ENCODE measurements at regions not wholly inside any gene's neighbourhood (a gene's known extent, or its start where the extent isn't known, plus 50 kb on each side); places are given as distances from the start of the nearest gene placed in this dataset.

- no peak for DNase-seq (ENCODE audit: low read depth)
These were observed 475.0 kb downstream of the TUSC7 start for GRCh38 chr3:117184574-117184973.

- no peak for DNase-seq (ENCODE audit: low read depth)
These were observed 481.7 kb downstream of the TUSC7 start for GRCh38 chr3:117191245-117191644.

DNA sequence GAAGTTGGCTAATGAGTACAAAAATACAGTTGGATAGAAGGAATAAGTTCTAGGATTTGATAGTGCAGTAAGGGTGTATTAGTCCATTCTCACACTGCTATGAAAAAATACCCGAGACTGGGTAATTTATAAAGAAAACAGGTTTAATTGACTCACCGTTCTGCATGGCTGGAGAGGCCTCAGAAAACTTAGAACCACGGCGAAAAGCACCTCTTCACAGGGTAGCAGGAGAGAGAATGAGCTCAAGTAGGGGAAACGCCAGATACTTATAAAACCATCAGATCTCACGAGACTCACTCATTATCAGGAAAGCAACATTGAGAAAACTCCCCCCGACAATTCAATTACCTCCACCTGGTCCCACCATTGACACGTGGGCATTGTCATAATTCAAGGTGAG is 483.3 kb downstream of the TUSC7 start:
- DNase-seq (ENCODE audit: low read depth): no peak

DNA sequence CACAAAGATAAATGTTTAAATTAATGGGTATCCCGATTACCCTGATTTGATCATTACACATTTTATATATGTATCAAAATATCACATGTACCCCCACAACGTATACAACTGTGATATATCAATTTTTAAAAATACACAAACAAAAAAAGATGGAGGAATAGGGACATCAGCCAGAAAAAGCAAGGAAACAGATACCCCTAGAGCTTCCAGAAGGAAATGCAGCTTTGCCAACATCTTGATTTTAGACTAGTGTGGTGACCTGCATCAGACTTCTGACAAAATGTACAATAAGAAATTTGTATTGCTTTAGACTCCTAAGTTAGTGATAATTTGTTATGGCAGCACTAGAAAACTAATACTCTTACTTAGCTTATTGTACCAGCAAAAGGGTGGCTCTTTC is 483.8 kb downstream of the TUSC7 start:
- no peak for DNase-seq (ENCODE audit: low read depth)

DNA sequence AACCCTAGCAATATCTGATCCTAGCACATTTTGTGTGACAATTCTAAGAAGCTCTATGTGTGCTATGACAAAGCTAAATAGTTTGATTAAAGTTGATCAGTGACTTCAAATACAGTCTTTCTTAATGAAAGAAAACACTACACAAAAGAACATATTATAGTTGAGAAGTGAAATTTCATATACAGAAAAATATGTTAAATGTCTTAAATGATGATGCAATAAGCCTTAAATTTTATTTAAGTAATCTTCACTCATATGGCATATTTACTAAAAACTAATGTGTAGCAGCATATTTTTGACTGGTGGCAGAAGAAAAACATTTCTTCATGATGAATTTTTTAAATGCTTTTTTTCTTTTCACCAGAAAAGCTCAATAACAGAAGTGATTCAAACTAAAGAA is 485.5 kb downstream of the TUSC7 start:
- DNase-seq (ENCODE audit: low read depth): no peak

DNA sequence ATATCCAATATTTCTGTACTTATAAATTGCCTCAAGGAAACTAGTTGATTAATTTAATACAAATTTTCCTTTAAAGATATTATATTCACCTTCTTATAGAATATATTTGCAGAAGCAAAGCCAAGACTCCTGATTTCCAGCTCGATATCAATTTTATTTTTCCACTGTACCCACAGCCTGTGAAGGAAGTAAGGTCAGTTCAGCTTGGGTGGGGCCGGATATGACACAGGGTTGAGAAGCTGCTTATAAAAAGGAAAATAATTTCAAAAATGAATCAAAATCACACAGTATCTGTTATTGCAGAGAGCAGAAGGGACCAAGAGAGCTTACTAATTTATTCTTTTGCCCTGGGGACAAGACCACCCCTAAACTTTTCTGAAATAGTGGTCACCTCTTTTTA is 491.4 kb downstream of the TUSC7 start:
- DNase-seq (ENCODE audit: low read depth): no peak

- no peak for DNase-seq (ENCODE audit: low read depth)
These were observed 492.6 kb downstream of the TUSC7 start for GRCh38 chr3:117201901-117202774.

DNA sequence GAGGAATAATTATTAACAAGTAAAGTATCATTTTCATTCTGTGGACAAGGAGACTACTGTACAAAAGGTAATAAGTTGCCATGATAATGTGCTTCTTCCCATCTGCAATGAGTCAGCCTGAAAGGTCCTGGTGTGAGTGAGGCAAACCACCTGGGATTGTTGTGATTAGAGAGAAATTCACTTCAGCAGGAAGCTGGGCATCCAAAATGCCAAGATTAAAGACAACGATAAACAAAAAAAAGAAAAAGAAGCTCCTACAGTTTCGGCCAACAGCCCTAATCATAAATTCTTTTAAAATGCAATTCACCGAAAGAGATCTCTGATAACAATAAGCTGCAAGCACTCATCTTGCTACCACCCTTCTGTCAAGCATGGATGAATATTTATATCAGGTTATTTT is 507.8 kb downstream of the TUSC7 start:
- DNase-seq (ENCODE audit: low read depth): no peak

DNA sequence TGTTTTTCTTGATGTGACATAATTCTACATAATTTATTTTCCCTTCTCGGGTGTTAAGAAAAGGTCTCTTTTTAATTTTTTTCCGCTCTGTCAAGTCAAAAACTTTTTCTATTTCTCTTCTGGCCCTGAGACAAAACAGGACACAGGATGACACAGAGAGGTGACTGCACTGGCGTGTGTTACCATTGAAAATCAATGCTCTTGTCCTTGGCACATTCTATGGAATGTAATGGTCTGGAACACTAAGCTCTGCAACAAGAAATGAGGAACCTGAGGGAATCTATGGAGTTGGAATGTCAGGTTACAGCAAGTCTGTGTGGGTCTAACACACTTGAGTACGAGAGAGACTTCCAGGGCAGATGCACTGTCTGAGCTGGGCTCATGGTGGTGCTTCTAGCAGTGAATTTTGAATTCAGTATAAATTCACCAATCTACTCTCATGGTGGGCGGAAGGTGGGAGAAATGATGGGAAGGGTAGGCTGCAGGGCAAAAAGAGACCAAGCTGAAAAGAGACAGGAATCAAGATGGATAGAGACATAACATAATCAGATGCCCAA is 508.3 kb downstream of the TUSC7 start:
- DNase-seq (ENCODE audit: low read depth): no peak

GRCh38 chr3:117218641-117219048 is 509.1 kb downstream of the TUSC7 start:
- DNase-seq (ENCODE audit: low read depth): no peak

DNA sequence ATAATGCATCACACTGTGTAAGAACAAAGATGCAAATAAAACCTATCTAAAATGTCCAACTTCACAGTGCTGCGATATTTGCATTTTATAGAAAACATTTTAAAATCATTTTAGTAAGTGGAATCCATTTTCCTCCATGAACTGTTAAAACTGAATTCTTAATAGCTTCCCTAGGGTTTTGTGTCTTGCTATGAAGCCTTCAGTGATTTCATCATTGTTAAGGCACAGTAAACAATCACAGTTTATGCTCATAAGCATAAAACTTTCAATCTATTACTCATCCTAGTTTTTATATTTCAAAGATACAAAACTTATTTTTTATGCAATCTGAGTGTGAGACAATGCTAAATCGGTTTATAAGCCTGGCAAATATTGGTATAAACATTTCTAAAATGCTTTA is 509.7 kb downstream of the TUSC7 start:
- DNase-seq (ENCODE audit: low read depth): no peak

- no peak for DNase-seq (ENCODE audit: low read depth)
These were observed 517.4 kb downstream of the TUSC7 start for GRCh38 chr3:117226932-117227331.

DNA sequence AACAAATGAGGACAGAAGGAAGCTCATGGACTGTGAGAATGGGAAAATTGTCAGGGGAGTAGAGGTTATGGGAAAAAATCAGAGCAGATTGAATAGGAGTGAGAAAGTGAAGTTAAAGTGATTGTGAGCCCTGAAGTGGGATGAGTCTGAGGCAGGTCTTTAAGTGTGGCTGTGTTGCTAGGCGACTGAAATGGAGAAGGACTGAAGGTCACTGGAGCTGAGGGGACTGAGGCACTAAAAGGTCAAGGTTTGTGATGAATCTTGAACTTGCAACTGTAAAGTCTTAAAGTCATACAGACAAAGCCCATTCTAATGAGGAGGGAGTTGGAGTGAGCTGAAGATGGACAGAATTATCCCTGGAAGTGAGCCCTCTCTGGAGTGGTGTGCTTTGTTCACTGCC is 518.9 kb downstream of the TUSC7 start:
- no peak for DNase-seq (ENCODE audit: low read depth)

DNA sequence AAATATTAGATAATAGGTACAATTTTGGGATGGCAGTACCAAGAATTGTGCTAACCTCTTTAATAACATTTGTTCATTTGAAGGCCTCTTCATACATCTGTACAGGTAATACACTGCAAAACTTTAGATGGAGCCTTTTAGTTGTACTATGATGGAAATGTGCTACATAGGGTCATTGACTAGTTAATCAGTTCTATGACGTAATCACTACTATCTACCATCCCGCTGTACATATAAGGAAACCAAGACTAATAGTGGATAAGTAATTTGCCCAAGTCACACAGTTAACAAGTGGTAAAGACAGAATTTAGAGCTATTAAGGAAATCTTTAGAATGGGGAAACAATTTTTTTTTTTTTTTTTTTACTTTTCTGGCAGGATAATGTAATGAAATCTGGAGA is 521.3 kb downstream of the TUSC7 start:
- no peak for DNase-seq (ENCODE audit: low read depth)

GRCh38 chr3:117234331-117234730 is 524.8 kb downstream of the TUSC7 start:
- DNase-seq (ENCODE audit: low read depth): no peak

GRCh38 chr3:117235304-117235703 is 525.7 kb downstream of the TUSC7 start:
- DNase-seq (ENCODE audit: low read depth): no peak

GRCh38 chr3:117238806-117239205 is 529.2 kb downstream of the TUSC7 start:
- DNase-seq (ENCODE audit: low read depth): no peak

GRCh38 chr3:117243657-117244056 is 534.1 kb downstream of the TUSC7 start:
- DNase-seq (ENCODE audit: low read depth): no peak

- DNase-seq (ENCODE audit: low read depth): no peak
These were observed 537.4 kb downstream of the TUSC7 start for GRCh38 chr3:117246771-117247555.

GRCh38 chr3:117248153-117248552 is 538.6 kb downstream of the TUSC7 start:
- no peak for DNase-seq (ENCODE audit: low read depth)

DNA sequence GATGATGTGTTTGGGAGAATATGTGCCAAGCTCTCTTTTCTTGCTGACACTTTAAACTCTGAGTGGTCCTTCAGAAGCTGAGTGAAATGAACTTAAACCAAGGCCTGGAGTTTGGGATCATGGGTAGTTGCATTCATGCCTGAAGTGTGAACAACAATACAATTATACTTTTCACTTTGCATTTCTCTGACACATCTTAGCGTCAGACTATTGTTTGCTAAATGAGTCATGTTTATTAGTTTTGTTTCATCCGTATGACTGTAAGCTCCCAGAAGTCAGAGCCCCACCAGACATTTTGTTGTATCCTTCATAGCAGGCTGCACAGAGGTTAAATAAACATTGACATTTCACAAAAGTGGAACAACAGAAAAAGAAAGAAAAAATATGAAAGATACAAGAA is 542.6 kb downstream of the TUSC7 start:
- DNase-seq (ENCODE audit: low read depth): no peak

GRCh38 chr3:117252651-117253050 is 543.1 kb downstream of the TUSC7 start:
- DNase-seq (ENCODE audit: low read depth): no peak

- no peak for DNase-seq (ENCODE audit: low read depth)
These were observed 544.1 kb downstream of the TUSC7 start for GRCh38 chr3:117253636-117254035.

Measured in activated T-helper 9 cell treated with anti-CD3 and anti-CD28 coated beads, Interleukin-2, amount 50 U/mL, for 16 hours (primary cell).